Glomerular visceral epithelial cell (primary cell): ENCODE measurements at regions not wholly inside any gene's neighbourhood (a gene's known extent, or its start where the extent isn't known, plus 50 kb on each side); places are given as distances from the start of the nearest gene placed in this dataset.
A peak's percentile ranks its signal among the peaks of the same experiment; 100 is the strongest.

Experiments
- DNase-seq: peaks from one replicate; pipeline ENCODE4 v3.0.0-alpha.2; 2016; ENCODE audit errors: extremely low spot score

- DNase-seq = no peak
Observed at GRCh38 chr17:72545766-72546165, 424.9 kb downstream of the SOX9 start.

GRCh38 chr17:72553051-72553755, 432.4 kb downstream of the SOX9 start:
- DNase-seq = no peak

GRCh38 chr17:72554508-72554907, 433.7 kb downstream of the SOX9 start:
- DNase-seq = no peak

- no peak for DNase-seq
Observed at GRCh38 chr17:72555052-72555451, 434.2 kb downstream of the SOX9 start.

- DNase-seq = peak; percentile 76
Observed at GRCh38 chr17:72556944-72557826, 436.4 kb downstream of the SOX9 start.

GRCh38 chr17:72558971-72559476, 438.2 kb downstream of the SOX9 start:
- no peak for DNase-seq

GRCh38 chr17:72560303-72561247, 439.8 kb downstream of the SOX9 start:
- peak; percentile 64 for DNase-seq

- DNase-seq = no peak
Observed at GRCh38 chr17:72561266-72561665, 440.4 kb downstream of the SOX9 start.

GRCh38 chr17:72561680-72562079, 440.9 kb downstream of the SOX9 start:
- no peak for DNase-seq

- DNase-seq = no peak
Observed at GRCh38 chr17:72562615-72563188, 441.9 kb downstream of the SOX9 start.

GRCh38 chr17:72563952-72564351, 443.1 kb downstream of the SOX9 start:
- DNase-seq = no peak

GRCh38 chr17:72565006-72565405, 444.2 kb downstream of the SOX9 start:
- no peak for DNase-seq

- no peak for DNase-seq
Observed at GRCh38 chr17:72565758-72566157, 444.9 kb downstream of the SOX9 start.

GRCh38 chr17:72566671-72567484, 446.1 kb downstream of the SOX9 start:
- no peak for DNase-seq

GRCh38 chr17:72567774-72568173, 447.0 kb downstream of the SOX9 start:
- DNase-seq = no peak

GRCh38 chr17:72569148-72569946, 448.5 kb downstream of the SOX9 start:
- no peak for DNase-seq

- no peak for DNase-seq
Observed at GRCh38 chr17:72571813-72572396, 451.1 kb downstream of the SOX9 start.

- no peak for DNase-seq
Observed at GRCh38 chr17:72572604-72573491, 452.0 kb downstream of the SOX9 start.
